H9 (cell line): ENCODE measurements at regions not wholly inside any gene's neighbourhood (a gene's known extent, or its start where the extent isn't known, plus 50 kb on each side); places are given as distances from the start of the nearest gene placed in this dataset.

Experiments
- DNase-seq: peaks from one replicate; pipeline ENCODE4 v3.0.0-alpha.2; 2017
- H2AFZ ChIP-seq: one replicate; pipeline ENCODE4 v1.6.1; 2013; ENCODE audit warnings: mild to moderate bottlenecking, low read length, control low read depth, moderate library complexity
- H2AK5ac ChIP-seq: 2 replicates; pipeline ENCODE4 v1.6.1; 2013; ENCODE audit warnings: low read length, control low read depth, mixed read lengths; ENCODE audit not compliant: insufficient read length
- H2BK120ac ChIP-seq: one replicate; pipeline ENCODE4 v1.6.1; 2013; ENCODE audit warnings: low read depth, mild to moderate bottlenecking, low read length, control low read depth, inconsistent platforms; ENCODE audit not compliant: poor library complexity, severe bottlenecking
- H2BK12ac ChIP-seq: 2 replicates; pipeline ENCODE4 v1.6.1; 2013; ENCODE audit warnings: low read length, control low read depth, mixed read lengths, low read depth; ENCODE audit not compliant: insufficient read length
- H2BK15ac ChIP-seq: 2 replicates; pipeline ENCODE4 v1.6.1; 2013; ENCODE audit warnings: low read depth, low read length, control low read depth
- H2BK20ac ChIP-seq: one replicate; pipeline ENCODE4 v1.6.1; 2013; ENCODE audit warnings: low read depth, mild to moderate bottlenecking, low read length, control low read depth, inconsistent platforms; ENCODE audit not compliant: poor library complexity, severe bottlenecking
- H2BK5ac ChIP-seq: 2 replicates; pipeline ENCODE4 v1.6.1; 2013; ENCODE audit warnings: low read length, control low read depth, mixed read lengths; ENCODE audit not compliant: insufficient read length
- H3K14ac ChIP-seq: 2 replicates; pipeline ENCODE4 v1.6.1; 2013; ENCODE audit warnings: low read length, control low read depth; ENCODE audit not compliant: insufficient read depth
- H3K18ac ChIP-seq: 2 replicates; pipeline ENCODE4 v1.6.1; 2013; ENCODE audit warnings: low read depth, mild to moderate bottlenecking, mixed read lengths, low read length, control low read depth; ENCODE audit not compliant: insufficient read length
- H3K23ac ChIP-seq: 2 replicates; pipeline ENCODE4 v1.6.1; 2013; ENCODE audit warnings: low read length, control low read depth, mixed read lengths, low read depth; ENCODE audit not compliant: insufficient read length
- H3K23me2 ChIP-seq: 2 replicates; pipeline ENCODE4 v1.6.1; 2013; ENCODE audit warnings: low read depth, mild to moderate bottlenecking, mixed read lengths, low read length, control low read depth; ENCODE audit not compliant: insufficient read length, poor library complexity, severe bottlenecking
- H3K27ac ChIP-seq: 2 replicates; pipeline ENCODE4 v1.5.1; 2013; ENCODE audit warnings: low read length, control low read depth, mixed read lengths, low read depth; ENCODE audit not compliant: insufficient read length
- H3K27me3 ChIP-seq: 2 replicates; pipeline ENCODE4 v1.6.1; 2013; ENCODE audit warnings: low read length, control low read depth, inconsistent platforms; ENCODE audit not compliant: insufficient read depth
- H3K4ac ChIP-seq: 2 replicates; pipeline ENCODE4 v1.6.1; 2013; ENCODE audit warnings: low read depth, mild to moderate bottlenecking, control low read depth, inconsistent platforms, low read length, moderate library complexity
- H3K4me1 ChIP-seq: 2 replicates; pipeline ENCODE4 v1.6.1; 2013; ENCODE audit warnings: low read length, control low read depth, inconsistent platforms; ENCODE audit not compliant: insufficient read depth
- H3K4me2 ChIP-seq: 2 replicates; pipeline ENCODE4 v1.6.1; 2013; ENCODE audit warnings: low read length, control low read depth, mixed read lengths; ENCODE audit not compliant: insufficient read length, insufficient read depth
- H3K56ac ChIP-seq: 2 replicates; pipeline ENCODE4 v1.6.1; 2013; ENCODE audit warnings: low read depth, mild to moderate bottlenecking, mixed read lengths, low read length, control low read depth; ENCODE audit not compliant: insufficient read length
- H3K79me1 ChIP-seq: 2 replicates; pipeline ENCODE4 v1.6.1; 2013; ENCODE audit warnings: low read depth, mild to moderate bottlenecking, moderate library complexity, low read length, control low read depth, inconsistent platforms; ENCODE audit not compliant: insufficient read depth, poor library complexity, severe bottlenecking
- H3K79me2 ChIP-seq: 2 replicates; pipeline ENCODE4 v1.6.1; 2013; ENCODE audit warnings: low read length, control low read depth, inconsistent platforms; ENCODE audit not compliant: insufficient read depth
- H3K9ac ChIP-seq: 2 replicates; pipeline ENCODE4 v1.6.1; 2013; ENCODE audit warnings: low read length, control low read depth, mixed read lengths; ENCODE audit not compliant: insufficient read length; ENCODE audit errors: extremely low read depth
- H3K9me3 ChIP-seq: one replicate; pipeline ENCODE4 v1.6.1; 2013; ENCODE audit warnings: low read depth, low read length, inconsistent platforms; ENCODE audit not compliant: control insufficient read depth
- H3T11ph ChIP-seq: one replicate; pipeline ENCODE4 v1.6.1; 2013; ENCODE audit warnings: mild to moderate bottlenecking, low read length, control low read depth, inconsistent platforms
- H4K20me1 ChIP-seq: one replicate; pipeline ENCODE4 v1.6.1; 2013; ENCODE audit not compliant: control insufficient read depth, insufficient read length, insufficient read depth
- H4K5ac ChIP-seq: 2 replicates; pipeline ENCODE4 v1.6.1; 2013; ENCODE audit warnings: low read depth, mild to moderate bottlenecking, mixed read lengths, low read length, control low read depth; ENCODE audit not compliant: insufficient read length
- H4K8ac ChIP-seq: replicated peaks from 2 replicates; pipeline ENCODE4 v1.6.1; 2013; ENCODE audit warnings: low read length, control low read depth, mixed read lengths, low read depth; ENCODE audit not compliant: insufficient read length
- H4K91ac ChIP-seq: 2 replicates; pipeline ENCODE4 v1.6.1; 2013; ENCODE audit warnings: low read depth, mild to moderate bottlenecking, moderate library complexity, mixed read lengths, low read length, control low read depth; ENCODE audit not compliant: insufficient read length
- H3K27ac Mint-ChIP-seq, 3 experiments: 2 replicates in 2 of 3; 3 replicates in 1 of 3; pipeline ENCODE4 v1.8.0; 2020 to 2021; ENCODE audit warnings: mixed read lengths in 3 of 3, mild to moderate bottlenecking in 1 of 3, moderate library complexity in 1 of 3
- H3K27me3 Mint-ChIP-seq: 2 replicates; pipeline ENCODE4 v1.8.0; 2021; ENCODE audit warnings: low read depth, mild to moderate bottlenecking, moderate library complexity, mixed read lengths
- H3K36me3 Mint-ChIP-seq, 3 experiments: 2 replicates in 2 of 3; 3 replicates in 1 of 3; pipeline ENCODE4 v1.8.0; 2020 to 2021; ENCODE audit warnings: low read depth in 3 of 3, mixed read lengths in 3 of 3; ENCODE audit not compliant: insufficient read depth in 1 of 3
- H3K4me1 Mint-ChIP-seq, 2 experiments: 2 replicates each; pipeline ENCODE4 v1.8.0; 2020; ENCODE audit warnings: mixed read lengths in 2 of 2
- H3K4me3 Mint-ChIP-seq, 2 experiments: 2 replicates in 1 of 2; 3 replicates in 1 of 2; pipeline ENCODE4 v1.8.0; 2020 to 2021; ENCODE audit warnings: mild to moderate bottlenecking in 2 of 2, mixed read lengths in 2 of 2, moderate library complexity in 1 of 2
- H3K9me3 Mint-ChIP-seq, 2 experiments: 2 replicates in 1 of 2; 3 replicates in 1 of 2; pipeline ENCODE4 v1.8.0; 2020; ENCODE audit warnings: mild to moderate bottlenecking in 2 of 2, mixed read lengths in 2 of 2, moderate library complexity in 1 of 2
- WGBS: extraction: QIAGEN DNeasy Blood & Tissue Kit; methylation state at CpG from one replicate; pipeline ENCODE4 v1.1.7; 2013; ENCODE audit warnings: missing lambda C conversion rate, low lambda C conversion rate, mixed read lengths; ENCODE audit not compliant: insufficient read length; ENCODE audit errors: extremely low coverage; 5-methylcytosine and 5-hydroxymethylcytosine counted together
- TF ChIP-seq, protein P1 (sequence below): fragments of 200-600 bp; sonication (generic); conservative IDR thresholded peaks from 3 replicates; pipeline ENCODE4 v1.8.0; 2021; ENCODE audit warnings: antibody characterized with exemption, mild to moderate bottlenecking

GRCh38 chr1:209391792-209392191, 191.7 kb upstream of the CAMK1G start:
- no peak overlapping the region for H3K4me2 ChIP-seq
- no peak overlapping the region for H3K23ac ChIP-seq
- no peak overlapping the region for H3K18ac ChIP-seq
- H2BK5ac ChIP-seq: no peak overlapping the region
- no peaks in the 10 kb centered on the region for H3K79me1 ChIP-seq
- Mint-ChIP-seq H3K4me3 (no peak overlapping the region), H3K4me1 (peaks cover 37 to 50% of the 10 kb centered on the region in 2 experiments), H3K27me3 (no peaks in the 10 kb centered on the region; the same call in 1 of the 2 replicates), H3K9me3 (no peaks in the 10 kb centered on the region), H3K27ac (no peak overlapping the region), H3K36me3 (peaks cover 0 to 6% (median 3%) of the 10 kb centered on the region in 3 experiments; a peak in 2 of 7 replicates)
- WGBS: no CpG with 5 or more reads among the region's 2 CpGs
- H3T11ph ChIP-seq: no peak overlapping the region
- H2BK120ac ChIP-seq: no peak overlapping the region
- H4K8ac ChIP-seq: no peak overlapping the region
- no peak for DNase-seq
- no peak overlapping the region for H2BK12ac ChIP-seq
- no peak overlapping the region for H2BK15ac ChIP-seq
- no peaks in the 10 kb centered on the region for H3K23me2 ChIP-seq
- no peak overlapping the region for H4K91ac ChIP-seq
- no peak overlapping the region for H4K5ac ChIP-seq
- H3K27ac ChIP-seq: no peak overlapping the region
- no peak overlapping the region for H2AFZ ChIP-seq
- no peaks in the 10 kb centered on the region for H3K27me3 ChIP-seq
- TF ChIP-seq, protein P1, sequence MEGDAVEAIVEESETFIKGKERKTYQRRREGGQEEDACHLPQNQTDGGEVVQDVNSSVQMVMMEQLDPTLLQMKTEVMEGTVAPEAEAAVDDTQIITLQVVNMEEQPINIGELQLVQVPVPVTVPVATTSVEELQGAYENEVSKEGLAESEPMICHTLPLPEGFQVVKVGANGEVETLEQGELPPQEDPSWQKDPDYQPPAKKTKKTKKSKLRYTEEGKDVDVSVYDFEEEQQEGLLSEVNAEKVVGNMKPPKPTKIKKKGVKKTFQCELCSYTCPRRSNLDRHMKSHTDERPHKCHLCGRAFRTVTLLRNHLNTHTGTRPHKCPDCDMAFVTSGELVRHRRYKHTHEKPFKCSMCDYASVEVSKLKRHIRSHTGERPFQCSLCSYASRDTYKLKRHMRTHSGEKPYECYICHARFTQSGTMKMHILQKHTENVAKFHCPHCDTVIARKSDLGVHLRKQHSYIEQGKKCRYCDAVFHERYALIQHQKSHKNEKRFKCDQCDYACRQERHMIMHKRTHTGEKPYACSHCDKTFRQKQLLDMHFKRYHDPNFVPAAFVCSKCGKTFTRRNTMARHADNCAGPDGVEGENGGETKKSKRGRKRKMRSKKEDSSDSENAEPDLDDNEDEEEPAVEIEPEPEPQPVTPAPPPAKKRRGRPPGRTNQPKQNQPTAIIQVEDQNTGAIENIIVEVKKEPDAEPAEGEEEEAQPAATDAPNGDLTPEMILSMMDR: no peak
- no peaks in the 10 kb centered on the region for H3K79me2 ChIP-seq
- no peak overlapping the region for H2BK20ac ChIP-seq
- H3K14ac ChIP-seq: no peak overlapping the region
- H3K9ac ChIP-seq: no peak overlapping the region
- peaks cover 4% of the 10 kb centered on the region; the same call in 1 of the 2 replicates for H3K4me1 ChIP-seq
- H3K4ac ChIP-seq: no peak overlapping the region
- H3K56ac ChIP-seq: no peak overlapping the region
- no peaks in the 10 kb centered on the region for H3K9me3 ChIP-seq
- H4K20me1 ChIP-seq: no peaks in the 10 kb centered on the region
- no peak overlapping the region for H2AK5ac ChIP-seq
